ENCODE measurements at regions not wholly inside any gene's neighbourhood (a gene's known extent, or its start where the extent isn't known, plus 50 kb on each side); places are given as distances from the start of the nearest gene placed in this dataset.

DNA sequence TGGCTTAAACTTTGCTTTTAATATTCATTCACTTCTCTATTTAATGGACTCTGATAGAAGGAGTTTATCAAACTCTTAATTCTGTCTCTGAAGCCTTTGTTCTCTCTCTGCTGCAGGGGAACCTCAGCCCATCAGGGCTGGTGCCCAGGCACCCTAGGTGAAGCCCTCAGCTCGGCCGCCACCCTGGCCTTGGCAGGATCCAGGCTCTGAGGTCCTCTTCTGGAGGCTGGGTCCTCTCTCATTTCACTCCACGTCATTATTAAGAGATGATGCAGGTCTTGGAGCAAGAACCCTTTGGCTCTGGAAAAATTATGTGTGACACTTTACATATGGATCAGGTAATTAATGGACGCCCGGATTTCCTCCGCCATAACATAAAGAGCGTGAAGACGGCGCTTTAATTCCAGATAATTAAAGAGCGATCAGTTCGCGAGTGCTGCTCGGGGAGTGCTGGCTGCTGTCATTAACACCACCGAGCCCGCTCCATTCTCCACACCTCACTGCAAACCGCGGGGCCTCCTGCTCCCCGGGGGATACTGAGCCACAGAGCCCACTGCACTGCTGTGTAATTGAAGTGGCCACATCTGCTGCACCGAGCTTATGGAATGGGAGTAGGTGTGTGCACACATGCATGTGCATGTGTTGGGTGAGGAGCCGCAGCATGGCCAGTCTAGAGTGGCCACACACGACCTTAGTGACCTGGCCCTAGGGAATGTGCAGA lies 259.4 kb upstream of the TNRC6C start:
- Histone ChIP-seq H3K9ac (ENCODE audit: low read length) (no peak overlapping the region), H3K36me3 (ENCODE audit: control insufficient read depth, insufficient read depth, low read length, severe bottlenecking) (no peaks in the 10 kb centered on the region), H3K4me1 (ENCODE audit: control insufficient read depth, insufficient read depth, low read length) (peaks cover 2% of the 10 kb centered on the region), H3K27me3 (replicated peaks; ENCODE audit: control insufficient read depth, insufficient read depth, low read length) (peaks cover 61% of the 10 kb centered on the region), H3K4me3 (ENCODE audit: low read length) (no peak overlapping the region), H3K9me3 (ENCODE audit: control insufficient read depth, low read length) (peaks cover 26% of the 10 kb centered on the region)
- DNase-seq (ENCODE audit: low read depth), result no peak

DNA sequence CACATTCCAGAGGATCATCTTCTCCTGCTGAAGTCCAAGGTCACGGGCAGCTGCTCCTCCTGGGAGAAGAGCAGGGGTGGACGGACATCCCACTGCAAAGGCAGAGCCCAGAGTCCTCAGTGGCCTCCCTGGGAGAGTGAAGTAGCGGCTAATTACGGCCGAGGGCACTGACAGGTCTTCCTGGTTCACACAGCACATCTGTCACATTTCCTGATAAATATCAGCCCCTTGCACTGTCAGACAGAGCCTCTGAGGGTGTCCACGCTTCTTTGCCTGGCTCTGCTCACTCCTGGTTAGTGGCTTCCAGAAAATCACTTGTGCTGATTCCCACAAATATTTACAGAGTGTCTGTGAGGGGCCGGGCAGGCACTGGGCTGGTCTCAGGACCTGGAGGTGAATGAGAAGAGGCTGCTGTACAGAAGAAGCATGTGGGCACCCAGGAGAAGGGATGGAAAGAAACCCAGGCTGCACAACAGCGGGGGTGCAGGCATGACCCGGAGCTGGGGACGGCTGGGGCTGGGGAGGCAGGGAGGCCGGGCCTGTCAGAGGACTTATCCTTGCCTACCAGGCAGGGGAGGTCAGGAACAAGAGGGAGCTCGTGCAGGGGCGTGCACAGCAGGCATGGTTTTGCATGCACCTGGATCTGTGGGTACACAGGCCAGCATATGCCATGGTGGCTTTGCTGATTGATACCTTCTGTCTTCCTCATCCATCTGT lies 258.2 kb upstream of the TNRC6C start:
- H3K27me3 ChIP-seq (replicated peaks; ENCODE audit: control insufficient read depth, insufficient read depth, low read length), result peaks cover 49% of the 10 kb centered on the region
- H3K9ac ChIP-seq (ENCODE audit: low read length), result no peak overlapping the region
- DNase-seq (ENCODE audit: low read depth), result no peak
- H3K36me3 ChIP-seq (ENCODE audit: control insufficient read depth, insufficient read depth, low read length, severe bottlenecking), result no peaks in the 10 kb centered on the region
- peaks cover 38% of the 10 kb centered on the region for H3K9me3 ChIP-seq (ENCODE audit: control insufficient read depth, low read length)
- H3K4me1 ChIP-seq (ENCODE audit: control insufficient read depth, insufficient read depth, low read length), result peaks cover 2% of the 10 kb centered on the region
- H3K4me3 ChIP-seq (ENCODE audit: low read length), result no peak overlapping the region

DNA sequence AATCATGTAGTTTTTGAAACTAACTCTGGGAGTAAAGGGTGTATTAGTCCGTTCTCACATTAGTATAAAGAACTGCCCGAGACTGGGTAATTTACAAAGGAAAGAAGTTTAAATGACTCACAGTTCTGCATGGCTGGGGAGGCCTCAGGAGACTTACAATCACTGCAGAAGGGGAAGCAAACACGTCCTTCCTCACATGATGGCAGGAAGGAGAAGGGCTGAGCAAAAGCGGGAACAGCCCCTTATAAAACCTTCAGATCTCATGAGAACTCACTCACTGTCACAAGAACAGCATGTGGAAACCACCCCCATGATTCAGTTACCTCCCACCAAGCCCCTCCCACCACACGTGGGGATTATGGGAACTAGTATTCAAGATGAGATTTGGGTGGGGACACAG lies 256.5 kb upstream of the TNRC6C start:
- H3K9ac ChIP-seq (ENCODE audit: low read length), result no peak overlapping the region
- no peaks in the 10 kb centered on the region for H3K4me1 ChIP-seq (ENCODE audit: control insufficient read depth, insufficient read depth, low read length)
- H3K36me3 ChIP-seq (ENCODE audit: control insufficient read depth, insufficient read depth, low read length, severe bottlenecking), result no peaks in the 10 kb centered on the region
- no peak overlapping the region for H3K4me3 ChIP-seq (ENCODE audit: low read length)
- no peak for DNase-seq (ENCODE audit: low read depth)
- H3K27me3 ChIP-seq (replicated peaks; ENCODE audit: control insufficient read depth, insufficient read depth, low read length), result peaks cover 35% of the 10 kb centered on the region
- H3K9me3 ChIP-seq (ENCODE audit: control insufficient read depth, low read length), result peaks cover 51% of the 10 kb centered on the region

DNA sequence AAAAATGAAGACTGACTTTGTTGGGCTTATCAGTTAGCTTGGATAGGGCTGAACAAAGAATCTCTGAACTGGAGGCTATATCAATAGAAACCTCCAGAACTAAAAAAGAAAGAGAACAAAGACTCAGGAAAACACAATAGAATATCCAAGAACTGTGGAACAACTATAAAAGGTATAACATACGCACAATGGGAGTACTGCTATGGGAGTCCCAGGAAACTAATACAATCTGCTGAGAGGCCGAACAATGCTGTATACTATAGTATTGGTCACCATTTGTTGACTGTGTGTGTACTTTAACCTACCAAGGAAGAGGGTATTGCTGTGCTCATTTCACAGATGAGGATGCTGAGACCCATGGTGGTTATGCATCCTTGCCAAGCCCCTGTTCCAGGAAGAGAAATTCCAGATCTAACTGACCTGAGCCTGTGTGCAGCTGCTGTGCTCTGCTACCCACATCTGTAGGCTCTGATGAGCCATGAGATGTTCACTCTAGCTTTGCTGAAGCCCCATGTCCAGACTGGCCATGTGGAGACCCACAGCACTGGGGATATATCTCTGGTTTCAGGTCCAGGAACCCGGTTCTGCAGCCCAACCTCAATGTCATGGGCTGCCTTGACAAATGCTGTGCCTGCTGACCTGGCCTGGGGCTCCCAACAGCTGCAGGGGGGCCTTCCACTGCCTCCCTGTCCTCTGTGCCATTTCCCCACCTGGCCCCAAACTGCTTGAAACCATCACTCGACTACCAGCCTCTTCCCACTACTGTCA lies 254.3 kb upstream of the TNRC6C start:
- Histone ChIP-seq H3K36me3 (ENCODE audit: control insufficient read depth, insufficient read depth, low read length, severe bottlenecking) (no peaks in the 10 kb centered on the region), H3K4me3 (ENCODE audit: low read length) (no peak overlapping the region), H3K9ac (ENCODE audit: low read length) (no peak overlapping the region), H3K27me3 (replicated peaks; ENCODE audit: control insufficient read depth, insufficient read depth, low read length) (peaks cover 32% of the 10 kb centered on the region), H3K9me3 (ENCODE audit: control insufficient read depth, low read length) (peaks cover 63% of the 10 kb centered on the region), H3K4me1 (ENCODE audit: control insufficient read depth, insufficient read depth, low read length) (no peaks in the 10 kb centered on the region)
- DNase-seq (ENCODE audit: low read depth), result no peak

DNA sequence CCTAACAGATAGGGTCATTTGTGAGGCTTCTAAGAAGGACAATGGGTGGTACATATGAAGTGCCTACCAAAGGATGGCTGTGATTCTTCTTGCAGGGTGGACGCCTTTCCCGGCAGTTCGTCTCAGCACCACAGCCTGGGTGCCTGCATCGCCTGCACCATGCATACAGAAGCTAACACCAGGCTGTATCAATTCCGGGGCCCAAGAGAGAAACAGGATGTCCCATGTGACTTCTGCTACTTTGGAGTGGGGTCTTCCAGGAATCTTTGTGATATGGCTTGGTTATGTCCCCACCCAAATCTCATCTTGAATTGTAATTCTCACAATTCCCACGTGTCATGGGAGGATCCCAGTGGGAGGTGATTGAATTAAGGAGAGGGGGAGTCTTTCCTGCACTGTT lies 251.6 kb upstream of the TNRC6C start:
- no peaks in the 10 kb centered on the region for H3K36me3 ChIP-seq (ENCODE audit: control insufficient read depth, insufficient read depth, low read length, severe bottlenecking)
- H3K4me3 ChIP-seq (ENCODE audit: low read length), result no peak overlapping the region
- peaks cover 23% of the 10 kb centered on the region for H3K27me3 ChIP-seq (replicated peaks; ENCODE audit: control insufficient read depth, insufficient read depth, low read length)
- H3K4me1 ChIP-seq (ENCODE audit: control insufficient read depth, insufficient read depth, low read length), result no peaks in the 10 kb centered on the region
- peaks cover 57% of the 10 kb centered on the region for H3K9me3 ChIP-seq (ENCODE audit: control insufficient read depth, low read length)
- DNase-seq (ENCODE audit: low read depth), result no peak
- no peak overlapping the region for H3K9ac ChIP-seq (ENCODE audit: low read length)

DNA sequence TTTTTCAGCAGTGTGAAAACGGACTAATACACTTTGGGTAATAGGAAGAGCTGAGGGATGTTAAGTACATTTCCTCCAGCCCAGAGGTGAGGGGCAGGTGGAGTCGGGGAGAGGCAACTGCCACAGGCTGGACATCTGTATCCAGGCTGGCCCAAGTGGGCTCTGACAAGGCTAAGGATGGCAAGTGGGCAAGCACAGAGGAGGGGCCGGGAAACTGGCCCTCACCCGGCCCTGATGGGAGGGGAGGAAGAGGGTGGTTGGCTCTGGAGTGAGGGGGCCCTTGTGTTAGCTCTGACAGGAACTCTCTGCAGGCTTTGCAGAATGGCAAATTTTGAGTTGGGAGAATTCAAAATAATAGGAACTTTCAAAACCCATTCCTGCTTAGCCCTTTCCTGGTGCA lies 251.0 kb upstream of the TNRC6C start:
- H3K9me3 ChIP-seq (ENCODE audit: control insufficient read depth, low read length), result peaks cover 56% of the 10 kb centered on the region
- no peak overlapping the region for H3K9ac ChIP-seq (ENCODE audit: low read length)
- no peak for DNase-seq (ENCODE audit: low read depth)
- H3K27me3 ChIP-seq (replicated peaks; ENCODE audit: control insufficient read depth, insufficient read depth, low read length), result peaks cover 24% of the 10 kb centered on the region
- no peak overlapping the region for H3K4me3 ChIP-seq (ENCODE audit: low read length)
- no peaks in the 10 kb centered on the region for H3K4me1 ChIP-seq (ENCODE audit: control insufficient read depth, insufficient read depth, low read length)
- no peaks in the 10 kb centered on the region for H3K36me3 ChIP-seq (ENCODE audit: control insufficient read depth, insufficient read depth, low read length, severe bottlenecking)

DNA sequence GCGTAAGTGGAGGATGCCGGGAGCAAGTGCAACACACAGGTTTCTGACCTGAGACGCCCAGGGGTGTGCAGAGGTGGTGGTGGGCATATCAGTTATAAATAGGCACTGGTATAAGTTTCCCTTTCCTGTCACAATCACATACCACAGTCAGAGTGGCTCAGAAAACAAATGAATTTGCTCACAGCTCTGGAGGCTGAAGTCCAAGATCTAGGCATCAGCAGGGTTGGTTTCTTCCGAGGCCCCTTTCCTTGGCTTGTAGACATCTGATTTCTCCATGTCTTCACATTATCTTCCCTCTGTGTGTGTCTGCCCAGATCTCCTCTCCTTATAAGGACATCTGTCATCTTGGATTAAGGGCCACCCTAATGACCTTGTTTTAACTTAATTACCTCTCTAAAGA lies 250.5 kb upstream of the TNRC6C start:
- Histone ChIP-seq H3K4me1 (ENCODE audit: control insufficient read depth, insufficient read depth, low read length) (no peaks in the 10 kb centered on the region), H3K4me3 (ENCODE audit: low read length) (no peak overlapping the region), H3K9me3 (ENCODE audit: control insufficient read depth, low read length) (peaks cover 53% of the 10 kb centered on the region), H3K9ac (ENCODE audit: low read length) (no peak overlapping the region), H3K36me3 (ENCODE audit: control insufficient read depth, insufficient read depth, low read length, severe bottlenecking) (no peaks in the 10 kb centered on the region), H3K27me3 (replicated peaks; ENCODE audit: control insufficient read depth, insufficient read depth, low read length) (peaks cover 24% of the 10 kb centered on the region)
- no peak for DNase-seq (ENCODE audit: low read depth)

DNA sequence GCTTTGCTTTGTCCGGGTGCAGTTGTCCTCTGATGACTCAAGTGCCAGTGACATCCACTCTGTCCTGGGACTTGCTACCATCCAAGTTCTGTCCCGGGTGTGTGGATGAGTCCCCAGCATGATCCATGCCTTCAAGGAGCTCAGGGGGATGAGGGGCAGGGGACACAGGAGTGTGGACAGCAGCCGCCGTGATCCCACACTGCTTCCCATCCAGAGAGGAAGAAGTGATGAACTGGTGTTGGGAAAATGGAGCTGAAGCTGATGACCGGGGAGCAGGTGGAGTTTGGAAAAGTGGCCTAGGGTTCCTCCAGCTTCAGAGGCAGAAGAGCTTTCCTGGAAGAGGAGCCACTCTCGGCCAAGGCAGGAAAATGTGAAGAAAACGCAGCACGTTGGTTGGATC lies 249.6 kb upstream of the TNRC6C start:
- Histone ChIP-seq H3K27me3 (replicated peaks; ENCODE audit: control insufficient read depth, insufficient read depth, low read length) (peaks cover 24% of the 10 kb centered on the region), H3K36me3 (ENCODE audit: control insufficient read depth, insufficient read depth, low read length, severe bottlenecking) (no peaks in the 10 kb centered on the region), H3K9ac (ENCODE audit: low read length) (no peak overlapping the region), H3K4me1 (ENCODE audit: control insufficient read depth, insufficient read depth, low read length) (no peaks in the 10 kb centered on the region), H3K4me3 (ENCODE audit: low read length) (no peak overlapping the region), H3K9me3 (ENCODE audit: control insufficient read depth, low read length) (peaks cover 45% of the 10 kb centered on the region)
- no peak for DNase-seq (ENCODE audit: low read depth)

DNA sequence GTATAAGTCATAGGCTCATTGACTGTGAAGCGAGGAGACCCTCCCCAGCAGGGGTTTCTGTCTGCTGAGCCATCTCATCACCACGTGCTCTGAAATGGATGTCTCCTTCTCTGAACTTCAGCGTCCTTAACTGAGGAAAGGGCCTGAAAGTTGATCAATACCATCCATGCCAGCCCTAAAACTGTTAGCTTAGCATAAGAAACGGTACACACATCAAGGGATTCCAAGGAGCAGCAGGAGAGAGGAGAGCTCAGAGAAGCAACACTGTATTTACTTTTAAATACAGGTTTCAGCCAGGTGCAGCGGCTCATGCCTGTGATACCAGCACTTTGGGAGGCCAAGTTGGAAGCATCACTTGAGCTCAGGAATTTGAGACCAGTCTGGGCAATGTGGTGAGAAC lies 248.9 kb upstream of the TNRC6C start:
- Histone ChIP-seq H3K4me3 (ENCODE audit: low read length) (no peak overlapping the region), H3K9me3 (ENCODE audit: control insufficient read depth, low read length) (peaks cover 44% of the 10 kb centered on the region), H3K36me3 (ENCODE audit: control insufficient read depth, insufficient read depth, low read length, severe bottlenecking) (no peaks in the 10 kb centered on the region), H3K9ac (ENCODE audit: low read length) (no peak overlapping the region), H3K27me3 (replicated peaks; ENCODE audit: control insufficient read depth, insufficient read depth, low read length) (peaks cover 24% of the 10 kb centered on the region), H3K4me1 (ENCODE audit: control insufficient read depth, insufficient read depth, low read length) (no peaks in the 10 kb centered on the region)
- no peak for DNase-seq (ENCODE audit: low read depth)

DNA sequence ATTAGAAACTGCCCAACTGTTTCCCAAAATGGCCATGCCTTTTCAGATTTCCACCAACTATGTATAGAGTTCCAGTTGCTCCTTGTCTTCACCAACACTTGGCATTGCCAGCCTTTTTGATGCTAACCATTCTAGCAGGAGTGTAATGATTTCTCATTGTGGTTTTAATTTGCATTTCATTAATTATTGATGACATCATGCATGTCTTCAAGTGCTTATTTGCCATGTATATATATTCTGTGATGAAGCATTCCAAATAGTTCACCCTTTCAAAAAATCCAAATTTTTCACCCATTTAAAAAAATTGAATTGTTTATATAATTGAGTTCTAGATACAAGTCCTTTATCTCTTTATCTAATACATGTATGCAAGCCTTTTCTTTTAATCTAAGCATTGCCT lies 245.9 kb upstream of the TNRC6C start:
- Histone ChIP-seq H3K4me3 (ENCODE audit: low read length) (no peak overlapping the region), H3K9ac (ENCODE audit: low read length) (no peak overlapping the region), H3K4me1 (ENCODE audit: control insufficient read depth, insufficient read depth, low read length) (no peaks in the 10 kb centered on the region), H3K27me3 (replicated peaks; ENCODE audit: control insufficient read depth, insufficient read depth, low read length) (peaks cover 18% of the 10 kb centered on the region), H3K36me3 (ENCODE audit: control insufficient read depth, insufficient read depth, low read length, severe bottlenecking) (no peaks in the 10 kb centered on the region), H3K9me3 (ENCODE audit: control insufficient read depth, low read length) (peaks cover 27% of the 10 kb centered on the region)
- DNase-seq (ENCODE audit: low read depth), result no peak

DNA sequence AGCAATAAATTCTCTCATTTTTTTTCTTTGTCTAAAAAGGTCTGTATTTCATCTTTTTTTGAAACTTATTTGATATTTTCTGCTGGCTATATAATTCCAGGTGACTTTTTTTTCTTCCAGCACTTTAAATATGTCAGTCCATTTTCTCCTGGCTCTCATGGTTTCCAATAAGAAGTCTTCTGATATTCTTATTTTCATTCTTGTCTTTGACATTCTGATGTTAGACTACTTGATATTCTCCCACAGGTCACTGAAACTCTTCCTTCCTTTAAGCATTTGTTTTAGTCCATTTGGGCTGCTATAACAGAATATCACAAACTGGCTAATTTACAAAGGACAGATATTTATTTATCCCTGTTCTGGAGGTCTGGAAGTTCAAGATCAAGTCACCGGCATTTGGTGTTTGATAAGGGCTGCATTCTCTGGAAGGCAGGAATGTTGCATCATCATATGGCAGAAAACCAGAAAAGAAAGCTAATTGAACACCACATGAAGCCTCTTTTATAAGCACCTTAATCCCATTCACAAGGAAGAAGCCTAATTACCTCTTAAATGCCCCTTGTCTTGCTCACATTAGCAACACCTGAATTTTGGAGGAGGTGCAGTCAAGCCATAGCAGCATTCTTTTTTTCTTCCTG lies 242.1 kb upstream of the TNRC6C start:
- no peak overlapping the region for H3K9ac ChIP-seq (ENCODE audit: low read length)
- H3K36me3 ChIP-seq (ENCODE audit: control insufficient read depth, insufficient read depth, low read length, severe bottlenecking), result no peaks in the 10 kb centered on the region
- no peak overlapping the region for H3K4me3 ChIP-seq (ENCODE audit: low read length)
- H3K9me3 ChIP-seq (ENCODE audit: control insufficient read depth, low read length), result peaks cover 24% of the 10 kb centered on the region
- H3K27me3 ChIP-seq (replicated peaks; ENCODE audit: control insufficient read depth, insufficient read depth, low read length), result peaks cover 18% of the 10 kb centered on the region
- DNase-seq (ENCODE audit: low read depth), result no peak
- H3K4me1 ChIP-seq (ENCODE audit: control insufficient read depth, insufficient read depth, low read length), result peaks cover 7% of the 10 kb centered on the region

Data from adipocyte (in vitro differentiated cells).